ENCODE measurements at regions not wholly inside any gene's neighbourhood (a gene's known extent, or its start where the extent isn't known, plus 50 kb on each side); places are given as distances from the start of the nearest gene placed in this dataset.
"Not testable (repeated sequence)": the region's sequence is repeated elsewhere in the genome, so short reads cannot be mapped to it uniquely, and the experiment has no call there.

GRCh38 chr14:43168371-43168925, 1338.6 kb downstream of the FSCB start:
- no peak for DNase-seq (ENCODE audit: low spot score)

GRCh38 chr14:43166163-43166562, 1340.9 kb downstream of the FSCB start:
- no peak for DNase-seq (ENCODE audit: low spot score)

DNA sequence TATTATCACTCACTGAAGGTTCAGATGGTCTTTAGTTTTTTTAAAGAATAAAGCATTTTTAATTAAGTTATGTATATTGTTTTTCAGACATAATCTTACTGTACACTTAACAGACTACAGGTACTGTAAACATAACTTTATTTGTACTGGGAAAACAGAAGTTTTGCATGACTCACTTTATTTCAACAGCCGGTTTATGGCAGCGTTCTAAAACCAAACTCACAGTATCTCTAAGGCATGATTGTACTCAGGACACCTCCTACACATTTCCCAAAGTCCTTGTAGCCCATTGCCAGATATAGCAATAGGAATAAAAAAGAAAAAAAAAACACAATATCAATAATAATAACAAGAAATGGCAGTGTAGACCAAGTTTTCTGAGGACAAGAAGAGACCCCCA, 1341.4 kb downstream of the FSCB start:
- no peak for DNase-seq (ENCODE audit: low spot score)

GRCh38 chr14:43161477-43161876, 1345.6 kb downstream of the FSCB start:
- no peak for DNase-seq (ENCODE audit: low spot score)

DNA sequence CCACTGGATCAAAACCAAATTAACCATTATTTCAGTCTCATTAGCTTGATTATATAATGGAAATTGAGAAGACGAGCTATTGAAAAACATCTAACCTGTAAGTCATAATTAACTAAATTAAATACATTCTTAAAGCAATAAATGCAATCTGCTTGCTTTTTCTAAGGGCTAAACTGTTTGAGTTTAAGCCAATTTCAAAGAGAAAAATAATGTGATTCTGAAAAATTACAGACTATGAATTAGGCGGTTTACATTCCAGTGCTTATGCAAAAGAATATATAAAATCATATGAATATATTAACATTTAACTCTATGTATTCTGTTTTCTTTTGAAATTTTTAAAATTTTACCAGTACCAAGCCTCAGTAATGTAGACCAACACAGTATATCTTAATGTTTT, 1349.4 kb downstream of the FSCB start:
- no peak for DNase-seq (ENCODE audit: low spot score)

DNA sequence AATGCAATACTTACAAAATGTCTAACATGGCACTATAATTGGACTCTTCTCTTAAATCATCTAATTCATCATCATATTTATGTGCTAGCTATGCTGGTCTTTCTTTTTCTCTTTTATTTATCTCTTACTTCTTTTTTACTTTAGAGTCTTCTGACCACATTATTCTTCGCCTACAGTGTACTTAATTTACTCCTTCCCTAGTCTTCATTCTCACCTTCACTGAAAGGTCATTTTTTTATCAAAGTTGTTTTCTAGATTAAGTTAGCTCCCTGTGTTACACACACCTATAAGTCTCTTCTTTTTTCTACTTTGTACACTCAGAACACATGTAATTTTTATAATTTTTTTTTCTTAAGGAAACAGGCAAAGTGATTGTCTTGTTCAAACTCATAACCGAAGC, 1351.2 kb downstream of the FSCB start:
- no peak for DNase-seq (ENCODE audit: low spot score)

DNA sequence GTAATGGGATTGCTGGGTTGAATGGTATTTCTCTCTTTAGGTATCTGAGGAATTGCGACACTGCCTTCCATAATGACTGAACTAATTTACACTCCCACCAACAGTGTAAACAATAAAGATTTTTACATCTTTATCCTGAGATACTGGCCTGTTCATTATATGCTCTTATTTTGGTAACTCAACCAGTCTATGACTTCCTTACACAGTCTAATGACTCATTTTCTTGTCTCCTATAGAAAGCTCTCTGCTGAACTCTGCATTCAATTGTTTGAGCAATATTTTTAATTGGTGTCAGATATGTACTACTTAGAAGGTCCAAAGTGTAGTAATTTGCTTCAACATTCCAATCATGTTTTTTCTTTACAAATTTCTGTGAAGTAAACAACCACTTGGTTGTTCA, 1351.8 kb downstream of the FSCB start:
- DNase-seq (ENCODE audit: low spot score), result no peak

- no peak for DNase-seq (ENCODE audit: low spot score)
Measured at GRCh38 chr14:43147485-43147884, 1359.6 kb downstream of the FSCB start.

DNA sequence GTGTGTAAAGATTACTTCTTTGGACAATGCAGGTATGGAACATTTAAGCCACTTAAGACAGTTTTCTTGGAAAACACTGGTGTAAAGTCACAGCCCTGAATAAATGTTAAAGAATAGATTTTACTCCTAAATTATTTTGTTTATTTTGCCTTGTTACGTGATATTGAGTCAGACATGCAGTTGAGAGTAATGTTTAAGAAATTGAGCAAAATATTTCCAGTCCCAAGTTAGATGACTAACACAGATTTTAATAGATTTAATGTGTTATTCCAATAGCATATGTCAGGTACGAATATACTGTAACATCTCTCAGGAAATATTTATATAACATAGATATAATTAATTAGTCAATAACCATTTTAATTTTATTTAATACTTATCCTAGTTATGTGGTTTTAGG, 1361.7 kb downstream of the FSCB start:
- DNase-seq (ENCODE audit: low spot score), result no peak

DNA sequence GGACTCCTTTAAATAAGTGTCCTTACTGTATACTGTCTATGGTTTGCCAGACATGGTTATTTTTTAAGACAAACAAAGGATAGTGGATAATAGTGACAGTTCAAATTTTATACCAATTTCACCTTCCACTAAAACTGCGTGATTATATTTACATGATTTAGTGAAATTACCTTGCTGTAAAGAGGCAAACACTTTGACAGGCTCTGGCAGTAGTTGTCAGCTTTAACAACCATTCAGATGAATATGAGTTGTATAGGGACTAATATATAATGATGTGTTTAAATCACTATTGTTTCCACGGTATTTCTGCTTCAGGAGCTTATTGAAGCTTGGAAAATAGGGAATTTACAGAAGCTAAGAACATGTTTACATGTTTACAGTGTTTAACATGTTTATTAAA, 1364.0 kb downstream of the FSCB start:
- no peak for DNase-seq (ENCODE audit: low spot score)

GRCh38 chr14:43141636-43142191, 1365.4 kb downstream of the FSCB start:
- no peak for DNase-seq (ENCODE audit: low spot score)

DNA sequence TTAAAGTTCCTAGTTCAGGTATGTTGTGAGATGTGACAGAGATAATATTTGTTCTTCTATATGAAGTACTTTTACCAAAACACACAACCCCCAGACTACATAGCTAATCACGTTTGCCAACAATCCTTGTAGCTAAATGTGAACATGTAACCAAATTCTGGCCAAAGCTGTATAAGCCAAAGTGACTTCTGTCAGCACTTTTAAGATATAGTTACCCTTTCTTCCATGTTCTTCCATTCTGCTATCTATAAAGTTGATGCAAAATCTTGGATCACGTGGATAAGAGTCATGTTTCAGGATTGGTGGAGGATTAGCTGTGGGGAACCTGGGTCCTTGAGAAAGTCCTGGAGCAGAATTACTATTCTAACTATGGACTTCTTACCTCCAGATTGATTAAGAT, 1366.6 kb downstream of the FSCB start:
- DNase-seq (ENCODE audit: low spot score), result no peak

- no peak for DNase-seq (ENCODE audit: low spot score)
Measured at GRCh38 chr14:43135877-43136411, 1371.1 kb downstream of the FSCB start.

DNA sequence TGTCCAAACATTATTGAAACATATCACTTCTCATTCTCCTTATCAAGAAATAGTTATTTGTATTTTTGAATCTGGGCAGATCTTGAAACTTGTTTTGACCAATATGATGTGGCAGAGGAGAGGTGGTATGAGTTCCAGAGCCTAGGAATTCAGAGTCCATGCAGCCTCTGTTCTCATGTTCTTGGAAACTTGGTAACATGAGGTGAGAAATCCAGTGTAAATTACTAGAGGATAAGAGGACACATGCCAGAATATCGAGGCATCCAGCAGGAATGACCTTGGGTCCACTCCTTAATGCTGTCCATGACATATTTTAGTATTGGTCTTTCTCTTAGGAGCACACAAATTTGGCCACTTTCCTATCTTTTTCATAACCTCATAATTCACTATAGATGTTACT, 1374.6 kb downstream of the FSCB start:
- DNase-seq (ENCODE audit: low spot score), result no peak

DNA sequence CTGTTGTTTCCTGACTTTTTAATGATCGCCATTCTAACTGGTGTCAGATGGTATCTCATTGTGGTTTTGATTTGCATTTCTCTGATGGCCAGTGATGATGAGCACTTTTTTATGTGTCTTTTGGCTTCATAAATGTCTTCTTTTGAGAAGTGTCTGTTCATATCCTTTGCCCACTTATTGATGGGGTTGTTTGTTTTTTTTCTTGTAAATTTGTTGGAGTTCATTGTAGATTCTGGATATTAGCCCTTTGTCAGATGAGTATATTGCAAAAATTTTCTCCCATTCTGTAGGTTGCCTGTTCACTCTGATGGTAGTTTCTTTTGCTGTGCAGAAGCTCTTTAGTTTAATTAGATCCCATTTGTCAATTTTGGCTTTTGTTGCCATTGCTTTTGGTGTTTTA, 1378.7 kb downstream of the FSCB start:
- DNase-seq (ENCODE audit: low spot score), result not testable (repeated sequence)

DNA sequence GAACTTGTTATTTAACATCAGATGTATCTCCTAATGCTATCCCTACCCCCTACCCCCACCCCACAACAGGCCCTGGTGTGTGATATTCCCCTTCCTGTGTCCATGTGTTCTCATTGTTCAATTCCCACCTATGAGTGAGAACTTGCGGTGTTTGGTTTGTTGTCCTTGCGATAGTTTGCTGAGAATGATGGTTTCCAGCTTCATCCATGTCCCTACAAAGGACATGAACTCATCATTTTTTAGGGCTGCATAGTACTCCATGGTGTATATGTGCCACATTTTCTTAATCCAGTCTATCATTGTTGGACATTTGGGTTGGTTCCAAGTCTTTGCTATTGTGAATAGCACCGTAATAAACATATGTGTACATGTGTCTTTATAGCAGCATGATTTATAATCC, 1379.2 kb downstream of the FSCB start:
- not testable (repeated sequence) for DNase-seq (ENCODE audit: low spot score)

DNA sequence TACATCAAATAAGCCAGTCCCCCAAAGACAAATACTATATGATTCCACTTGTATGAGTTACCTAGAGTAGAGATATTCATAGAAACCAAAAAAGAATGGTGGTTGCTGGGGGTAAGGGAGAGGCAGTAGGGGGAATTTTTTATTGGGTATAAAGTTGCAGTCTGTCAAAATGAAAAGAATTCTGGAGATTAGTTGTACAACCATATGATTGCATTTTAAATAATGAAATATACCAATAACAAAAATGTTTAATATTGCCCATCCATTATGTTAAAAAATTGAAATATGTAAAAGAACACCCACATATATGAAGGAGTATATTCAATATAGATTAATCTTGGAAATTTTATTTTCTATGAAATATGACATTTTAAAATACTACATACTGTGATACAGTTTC, 1383.5 kb downstream of the FSCB start:
- DNase-seq (ENCODE audit: low spot score), result no peak

GRCh38 chr14:43119672-43120071, 1387.4 kb downstream of the FSCB start:
- DNase-seq (ENCODE audit: low spot score), result no peak

DNA sequence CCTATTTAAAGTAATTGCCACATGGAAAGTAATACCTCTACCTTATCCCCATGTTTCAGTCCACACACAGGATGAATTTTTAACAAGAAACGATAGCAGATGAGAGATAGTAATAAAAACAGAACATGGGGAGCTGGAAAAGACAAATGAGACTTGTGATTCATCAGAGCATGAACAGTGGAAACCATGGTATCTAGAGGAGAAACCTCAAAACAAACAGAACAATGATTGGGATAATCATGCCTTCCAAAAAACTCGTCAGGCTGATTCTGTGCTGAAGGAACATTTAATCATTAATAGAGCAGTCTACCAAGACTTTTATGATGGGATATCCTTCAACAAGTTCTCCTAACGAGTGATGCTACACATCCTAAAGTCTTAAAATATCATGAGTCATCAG, 1390.7 kb downstream of the FSCB start:
- no peak for DNase-seq (ENCODE audit: low spot score)

GRCh38 chr14:43105305-43105704, 1401.8 kb downstream of the FSCB start:
- no peak for DNase-seq (ENCODE audit: low spot score)

- no peak for DNase-seq (ENCODE audit: low spot score)
Measured at GRCh38 chr14:43090380-43090779, 1416.7 kb downstream of the FSCB start.

GRCh38 chr14:43087666-43088065, 1419.4 kb downstream of the FSCB start:
- no peak for DNase-seq (ENCODE audit: low spot score)

DNA sequence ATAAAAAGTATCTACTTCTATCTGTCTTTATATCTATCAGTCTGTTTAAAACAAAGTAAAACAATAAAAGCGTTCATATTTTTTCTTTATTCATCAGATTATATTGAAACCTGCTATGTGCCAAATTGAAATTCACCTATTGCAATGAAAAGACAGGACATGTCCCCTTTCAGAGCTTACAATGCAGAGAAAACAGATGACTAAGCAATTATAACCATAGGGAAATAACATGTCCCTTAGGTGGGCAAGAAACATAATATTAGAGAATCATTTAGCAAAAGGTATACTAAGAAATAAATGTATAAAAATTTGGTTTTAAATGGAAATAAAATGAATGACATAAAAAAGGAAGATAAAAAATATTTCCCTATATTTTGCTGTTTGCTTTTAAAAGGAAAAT, 1421.3 kb downstream of the FSCB start:
- no peak for DNase-seq (ENCODE audit: low spot score)

DNA sequence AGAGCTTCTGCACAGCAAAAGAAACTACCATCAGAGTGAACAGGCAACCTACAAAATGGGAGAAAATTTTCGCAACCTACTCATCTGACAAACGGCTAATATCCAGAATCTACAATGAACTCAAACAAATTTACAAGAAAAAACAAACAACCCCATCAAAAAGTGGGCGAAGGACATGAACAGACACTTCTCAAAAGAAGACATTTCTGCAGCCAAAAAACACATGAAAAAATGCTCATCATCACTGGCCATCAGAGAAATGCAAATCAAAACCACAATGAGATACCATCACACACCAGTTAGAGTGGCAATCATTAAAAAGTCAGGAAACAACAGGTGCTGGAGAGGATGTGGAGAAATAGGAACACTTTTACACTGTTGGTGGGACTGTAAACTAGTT, 1439.7 kb downstream of the FSCB start:
- not testable (repeated sequence) for DNase-seq (ENCODE audit: low spot score)
